GM23338 (cell line): ENCODE measurements at regions not wholly inside any gene's neighbourhood (a gene's known extent, or its start where the extent isn't known, plus 50 kb on each side); places are given as distances from the start of the nearest gene placed in this dataset.

Experiments used
- CREB1 ChIP-seq: fragments of 250-450 bp; sonication (Bioruptor Pico); IDR thresholded peaks from 2 replicates; pipeline ENCODE4 v1.5.0; 2020; ENCODE audit warnings: low read depth, mild to moderate bottlenecking, moderate library complexity
- CTCF ChIP-seq, 2 experiments: fragments of 200-600 bp in 1 of 2; sonication (generic) in 1 of 2; conservative IDR thresholded peaks; 2 replicates each; pipeline versions ENCODE4 v1.5.1 to v1.6.1; 2016 to 2017; ENCODE audit warnings: antibody characterized with exemption in 2 of 2, low read depth in 2 of 2, mild to moderate bottlenecking in 2 of 2, moderate library complexity in 1 of 2
- ETS1 ChIP-seq: IDR thresholded peaks from 2 replicates; pipeline ENCODE4 v1.6.1; 2016; ENCODE audit warnings: antibody characterized with exemption
- EZH2 ChIP-seq: fragments of 200-600 bp; sonication (generic); IDR thresholded peaks from one replicate; pipeline ENCODE4 v1.8.0; 2017; ENCODE audit warnings: antibody characterized with exemption, mild to moderate bottlenecking, low read depth; ENCODE audit not compliant: unreplicated experiment
- EZH2phosphoT487 ChIP-seq: fragments of 200-600 bp; sonication (generic); IDR thresholded peaks from one replicate; pipeline ENCODE4 v1.8.1; 2018; ENCODE audit warnings: antibody characterized with exemption; ENCODE audit not compliant: unreplicated experiment
- JUNB ChIP-seq: IDR thresholded peaks from one replicate; pipeline ENCODE4 v1.6.1; 2016; ENCODE audit warnings: antibody characterized with exemption; ENCODE audit not compliant: unreplicated experiment
- POLR2AphosphoS5 ChIP-seq: IDR thresholded peaks from 2 replicates; pipeline ENCODE4 v1.6.1; 2016; ENCODE audit warnings: antibody characterized with exemption, low read depth
- REST ChIP-seq: IDR thresholded peaks from one replicate; pipeline ENCODE4 v1.6.1; 2018; ENCODE audit warnings: antibody characterized with exemption; ENCODE audit not compliant: unreplicated experiment
- STAT1 ChIP-seq: IDR thresholded peaks from one replicate; pipeline ENCODE4 v1.6.1; 2016; ENCODE audit warnings: antibody characterized with exemption; ENCODE audit not compliant: unreplicated experiment

- TF ChIP-seq CTCF (conservative IDR thresholded peaks at IDR 0.05; ENCODE audit: low read depth in 2 of 2): no peak
- TF ChIP-seq EZH2phosphoT487: no peak
- no peak for TF ChIP-seq ETS1
- no peak for TF ChIP-seq EZH2
- no peak for TF ChIP-seq POLR2AphosphoS5
- TF ChIP-seq REST: no peak
- no peak for TF ChIP-seq CREB1 (CRISPR knock-in tag)
- no peak for TF ChIP-seq JUNB
- TF ChIP-seq STAT1: no peak
Measured at GRCh38 chr6:104227508-104227907, 632.2 kb downstream of the HACE1 start.
